NCI-H1105 treated with DMSO at 0.1 percent for 48 hours (cell line): ENCODE measurements at regions not wholly inside any gene's neighbourhood (a gene's known extent, or its start where the extent isn't known, plus 50 kb on each side); places are given as distances from the start of the nearest gene placed in this dataset.
"Not testable (repeated sequence)": the region's sequence is repeated elsewhere in the genome, so short reads cannot be mapped to it uniquely, and the experiment has no call there.

Source experiments
- DNase-seq: peaks from one replicate; lab custom pipeline; 2025; lab: John Stamatoyannopoulos, UW

DNA sequence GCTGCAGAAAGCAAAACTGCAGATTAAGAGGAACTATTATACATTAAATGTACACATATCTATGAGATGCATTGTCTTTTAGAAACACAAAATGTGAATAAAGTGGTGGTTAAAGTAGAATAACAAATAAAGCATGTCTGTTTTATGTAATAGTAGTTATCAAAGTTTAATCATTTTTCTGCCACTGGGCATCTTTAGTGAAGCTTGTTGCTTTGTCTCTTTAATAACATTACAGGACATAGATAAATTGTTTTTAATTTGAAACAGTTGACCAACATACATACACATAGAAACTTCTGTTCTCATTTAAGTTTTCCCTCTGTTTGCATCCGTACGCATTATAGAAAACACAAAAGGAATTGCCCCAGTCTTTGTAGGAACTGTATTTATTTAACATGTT lies 1700.0 kb upstream of the ADGRL3 start:
- DNase-seq, result no peak

DNA sequence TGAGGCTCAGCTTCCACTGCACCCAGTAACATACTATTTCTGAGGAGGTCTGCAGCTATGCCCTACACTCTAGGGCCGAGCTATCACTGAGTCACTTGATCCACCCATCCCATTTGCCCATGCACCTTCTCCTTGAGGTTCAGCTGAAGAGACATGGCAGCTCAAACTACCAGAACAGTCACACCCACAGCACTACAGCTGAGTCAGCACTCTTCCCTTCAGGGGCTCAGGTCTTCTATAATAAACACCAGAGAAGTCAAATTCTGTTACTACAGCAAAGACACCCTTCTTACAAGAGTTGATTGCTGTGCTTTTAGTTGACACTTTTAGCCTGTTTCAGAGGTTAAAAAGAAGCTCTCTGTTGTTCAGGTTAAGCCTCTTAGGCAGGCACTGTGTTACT lies 1696.4 kb upstream of the ADGRL3 start:
- DNase-seq, result no peak

DNA sequence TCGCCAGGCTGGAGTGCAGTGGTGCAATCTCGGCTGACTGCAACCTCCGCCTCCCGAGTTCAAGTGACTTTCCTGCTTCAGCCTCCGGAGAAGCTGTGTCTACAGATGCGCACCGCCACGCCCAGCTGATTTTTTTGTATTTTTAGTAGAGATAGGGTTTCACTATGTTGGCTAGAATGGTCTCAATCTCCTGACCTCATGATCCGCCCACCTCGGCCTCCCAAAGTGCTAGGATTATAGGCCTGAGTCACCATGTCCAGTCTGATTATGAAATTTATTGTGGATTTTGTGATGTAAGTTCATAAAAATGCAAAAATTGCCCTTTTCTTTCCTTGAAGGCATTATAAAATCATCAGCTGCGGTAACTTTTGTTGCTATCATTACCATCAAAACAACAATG lies 1688.3 kb upstream of the ADGRL3 start:
- DNase-seq, result not testable (repeated sequence)

DNA sequence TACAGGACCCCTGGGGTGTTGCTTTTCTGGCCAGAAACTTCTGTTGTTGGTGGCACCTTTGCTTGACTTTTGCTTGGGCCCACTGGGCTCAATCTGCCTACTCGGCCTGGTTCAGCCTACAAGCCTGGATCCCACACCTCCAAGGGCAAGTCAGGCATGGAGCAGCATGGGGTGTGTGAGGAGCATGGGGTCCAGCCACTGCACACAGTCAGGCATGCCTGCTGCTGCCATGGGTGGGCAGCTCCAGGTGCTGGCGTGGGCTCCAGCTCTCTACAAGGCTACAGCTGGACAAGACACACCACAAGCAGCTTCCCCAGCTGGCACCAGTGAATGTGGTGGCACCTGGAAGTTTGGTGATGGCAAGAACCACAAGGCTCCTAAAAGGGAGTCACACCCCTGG lies 1683.1 kb upstream of the ADGRL3 start:
- no peak for DNase-seq

DNA sequence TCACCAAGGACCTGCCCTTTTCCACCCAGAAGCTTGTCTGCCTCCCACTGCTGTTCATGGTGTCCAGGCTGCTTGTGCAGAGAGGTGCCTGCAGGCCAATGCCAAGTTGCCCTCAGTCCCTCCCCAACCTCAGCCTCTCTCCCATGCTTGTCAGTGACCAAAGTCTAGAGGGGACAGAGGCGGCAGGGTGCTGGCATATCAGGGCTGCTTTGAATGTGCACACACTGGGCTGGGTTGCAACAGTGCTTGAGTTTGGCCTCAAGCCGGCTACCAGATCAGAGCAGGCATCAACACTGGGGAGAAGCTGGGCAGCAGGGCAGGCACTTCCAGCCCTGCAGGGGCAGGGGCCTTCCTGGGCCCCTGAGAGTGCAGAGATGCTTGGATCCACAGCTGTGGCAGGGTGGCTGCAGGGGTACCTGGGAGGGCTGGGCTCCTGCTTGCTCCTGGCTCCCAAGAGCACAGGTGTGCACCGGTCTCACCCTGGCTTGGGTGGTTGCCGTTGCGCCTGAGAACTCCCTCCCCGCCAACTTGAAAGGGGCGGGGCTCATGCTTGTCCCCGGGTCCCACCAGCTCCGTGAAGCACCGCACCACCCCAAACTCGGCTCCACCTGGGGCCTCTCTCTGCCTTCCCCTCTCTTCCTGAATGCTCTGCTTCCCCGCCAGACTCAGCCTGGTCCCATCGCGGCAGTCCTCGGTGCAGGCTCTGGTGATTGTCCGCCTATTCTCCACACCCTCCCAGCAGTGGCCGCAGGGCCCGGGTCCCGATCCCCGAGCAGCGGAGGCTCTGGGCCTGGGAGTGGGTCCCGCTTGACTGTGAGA lies 1681.9 kb upstream of the ADGRL3 start:
- no peak for DNase-seq

DNA sequence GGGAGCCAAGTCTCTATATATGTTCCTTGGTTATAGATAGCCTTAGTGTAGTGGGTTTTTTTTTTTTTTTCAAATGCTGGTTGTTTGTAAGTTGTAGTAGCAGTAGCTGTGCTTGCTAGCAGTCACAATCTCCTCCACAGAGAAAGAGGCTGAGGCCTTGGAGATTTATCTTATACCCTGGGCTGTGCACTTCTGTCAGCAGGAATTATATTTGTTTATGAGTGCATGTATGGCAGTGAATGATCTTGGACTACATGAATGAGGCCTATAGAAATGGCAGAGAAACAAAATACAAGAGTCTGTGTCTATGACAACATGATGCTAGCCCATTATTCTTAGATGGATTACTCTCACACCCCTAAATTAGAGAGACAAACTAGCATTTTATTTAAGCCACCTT lies 1674.2 kb upstream of the ADGRL3 start:
- no peak for DNase-seq

DNA sequence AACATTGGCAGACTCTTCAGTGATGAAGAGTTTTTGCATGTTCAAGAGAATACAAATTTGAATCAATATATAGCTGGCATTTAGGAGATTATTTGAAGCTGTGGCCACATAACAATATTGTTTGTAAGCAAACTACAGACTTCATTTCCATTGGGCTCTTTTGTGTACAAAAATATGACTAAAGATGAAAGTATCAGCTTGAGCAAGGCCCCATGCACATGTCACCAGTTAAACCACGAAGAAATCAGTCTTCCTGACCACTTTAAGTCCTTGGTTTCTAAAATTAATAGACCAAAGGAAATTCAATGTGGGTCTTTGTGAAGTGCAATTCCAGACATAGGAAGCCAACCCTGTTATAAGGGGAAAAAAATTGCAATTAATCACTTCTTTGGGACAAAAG lies 1664.6 kb upstream of the ADGRL3 start:
- DNase-seq, result no peak

DNA sequence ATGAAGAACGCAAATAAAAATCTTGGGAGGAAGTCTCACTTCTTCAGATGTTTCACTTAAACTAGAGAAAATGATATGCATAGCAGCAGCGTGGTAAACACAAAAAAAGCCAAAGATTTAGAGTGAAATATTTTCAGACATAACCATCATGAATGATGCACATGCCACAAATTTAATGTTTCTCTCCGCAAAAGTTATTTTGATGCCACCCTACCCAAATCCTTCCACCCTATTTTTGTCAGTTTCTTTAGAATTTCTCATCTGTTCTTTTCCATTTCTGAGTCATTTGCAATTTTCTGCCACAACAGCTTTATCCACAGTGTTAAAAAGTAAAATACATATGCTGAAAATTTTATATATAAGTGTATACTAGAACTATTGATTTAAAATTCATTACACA lies 1663.7 kb upstream of the ADGRL3 start:
- no peak for DNase-seq

DNA sequence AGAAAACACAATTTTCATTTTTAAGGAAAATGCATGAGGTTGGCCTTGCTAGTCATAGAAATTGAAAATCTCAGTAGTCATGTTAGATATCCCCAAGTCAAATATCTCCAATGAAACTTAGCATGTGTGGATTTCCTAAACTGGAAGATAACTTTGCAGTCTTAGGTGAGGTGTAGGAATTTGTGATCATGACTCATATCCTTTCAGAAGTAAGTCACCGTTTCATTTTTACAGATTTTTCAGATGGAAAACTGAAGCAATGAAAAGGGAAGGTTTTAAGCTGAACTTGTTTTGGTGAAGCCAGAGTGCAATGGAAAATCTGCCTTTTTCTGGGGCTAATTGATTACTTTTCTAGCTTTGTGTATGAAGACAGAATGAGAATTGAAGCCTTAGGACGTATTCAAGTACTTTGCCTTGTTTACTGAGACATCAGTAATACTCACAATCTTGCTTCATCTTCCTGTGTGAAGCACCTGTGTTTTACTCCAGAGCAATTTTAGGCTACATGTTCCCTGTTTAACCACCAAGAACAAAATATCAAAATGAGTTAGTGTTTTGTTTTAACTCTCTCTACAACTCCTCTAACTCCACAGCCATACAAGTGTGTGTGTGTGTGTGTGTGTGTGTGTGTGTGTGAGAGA lies 1662.8 kb upstream of the ADGRL3 start:
- no peak for DNase-seq

DNA sequence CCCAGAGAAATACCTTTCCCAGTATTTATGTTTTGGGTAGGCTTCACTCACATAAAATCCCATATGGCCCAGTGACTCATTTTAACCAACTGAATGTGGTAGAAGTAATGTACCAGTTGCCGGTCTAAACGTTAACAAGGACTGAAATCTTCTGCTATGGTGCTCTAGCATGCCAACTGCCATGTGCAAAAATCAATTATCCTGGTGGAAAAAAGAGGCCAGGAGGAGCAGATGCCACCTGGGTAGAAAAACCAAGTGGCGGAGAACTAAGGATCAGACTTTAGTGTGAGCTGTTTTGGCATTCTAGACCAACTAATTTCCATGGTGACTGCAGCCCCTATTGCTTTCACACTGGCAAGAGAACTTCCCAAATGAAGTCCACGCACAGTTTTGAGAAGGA lies 1660.7 kb upstream of the ADGRL3 start:
- no peak for DNase-seq

DNA sequence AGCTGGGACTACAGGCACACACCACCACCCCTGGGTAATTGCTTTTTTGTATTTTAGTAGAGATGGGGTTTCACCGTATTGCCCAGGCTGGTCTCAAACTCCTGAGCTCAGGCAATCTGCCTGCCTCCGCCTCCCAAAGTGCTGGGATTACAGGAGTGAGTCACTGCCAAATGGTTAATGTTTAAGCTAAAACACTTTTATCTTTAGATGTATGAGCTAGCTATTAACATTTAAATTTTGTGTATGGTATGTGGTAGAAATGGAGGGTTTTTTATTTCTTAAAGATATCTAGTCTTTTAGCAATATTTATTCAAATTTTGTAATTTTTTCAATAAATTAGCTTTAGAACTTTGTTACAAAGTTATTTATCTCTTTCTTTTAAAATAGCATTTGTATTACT lies 1659.8 kb upstream of the ADGRL3 start:
- no peak for DNase-seq

DNA sequence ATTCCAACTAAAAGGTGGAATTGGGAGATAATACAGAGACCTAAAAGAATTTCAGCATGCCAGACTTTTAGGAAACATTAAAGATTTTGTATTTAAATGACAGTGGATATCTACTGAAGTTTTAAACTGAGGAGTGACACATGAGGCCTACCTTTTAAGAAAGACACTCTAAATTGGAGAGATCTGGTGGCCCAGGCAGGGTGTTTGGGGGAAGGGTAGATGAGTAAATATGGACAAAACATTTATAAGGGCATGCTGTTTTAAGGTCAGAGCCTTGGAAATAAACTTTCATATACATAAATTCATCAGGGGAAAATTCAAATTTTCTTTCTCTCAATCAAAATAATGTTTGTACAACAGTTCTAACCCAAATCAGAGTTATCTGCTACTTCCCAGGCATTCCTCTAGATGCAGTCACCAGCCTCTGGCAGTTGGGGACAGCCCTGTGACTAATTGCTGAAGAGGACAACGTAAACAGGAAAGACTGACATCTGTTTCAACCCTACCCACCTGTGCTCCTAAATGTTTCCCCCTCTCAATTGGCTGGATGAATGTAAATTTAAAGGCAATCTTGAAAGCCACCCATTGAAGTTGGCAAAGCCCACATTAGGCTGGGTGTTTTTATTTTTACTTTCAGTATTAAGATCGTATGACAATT lies 1646.9 kb upstream of the ADGRL3 start:
- DNase-seq, result no peak

DNA sequence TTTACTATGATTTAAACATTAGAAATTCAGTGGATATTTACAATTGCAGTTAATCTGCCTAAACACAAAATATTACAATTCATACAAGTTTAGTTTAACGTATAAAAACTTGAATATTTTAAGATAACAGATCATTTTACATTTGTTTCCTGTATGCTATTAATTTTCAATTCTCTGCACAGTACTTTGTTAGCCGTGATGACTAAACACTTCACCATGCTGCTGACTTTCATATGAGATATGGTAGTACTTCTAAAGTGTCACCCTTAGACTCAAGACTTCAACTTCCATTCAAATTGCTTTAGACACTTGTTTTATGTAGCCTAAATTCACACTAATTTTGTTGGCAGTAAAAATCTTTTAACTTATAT lies 1646.4 kb upstream of the ADGRL3 start:
- DNase-seq, result no peak

DNA sequence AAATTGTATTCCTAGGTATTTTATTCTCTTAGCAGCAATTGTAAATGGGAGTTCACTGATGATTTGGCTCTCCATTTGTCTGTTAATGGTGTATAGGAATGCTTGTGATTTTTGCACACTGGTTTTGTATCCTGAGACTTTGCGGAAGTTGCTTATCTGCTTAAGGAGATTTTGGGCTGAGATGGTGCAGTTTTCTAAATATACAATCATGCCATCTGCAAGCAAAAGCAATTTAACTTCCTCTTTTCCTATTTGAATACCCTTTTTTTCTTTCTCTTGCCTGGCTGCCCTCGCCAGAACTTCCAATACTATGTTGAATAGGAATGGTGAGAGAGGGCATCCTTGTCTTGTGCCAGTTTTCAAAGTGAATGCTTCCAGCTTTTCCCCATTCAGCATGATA lies 1643.9 kb upstream of the ADGRL3 start:
- not testable (repeated sequence) for DNase-seq

DNA sequence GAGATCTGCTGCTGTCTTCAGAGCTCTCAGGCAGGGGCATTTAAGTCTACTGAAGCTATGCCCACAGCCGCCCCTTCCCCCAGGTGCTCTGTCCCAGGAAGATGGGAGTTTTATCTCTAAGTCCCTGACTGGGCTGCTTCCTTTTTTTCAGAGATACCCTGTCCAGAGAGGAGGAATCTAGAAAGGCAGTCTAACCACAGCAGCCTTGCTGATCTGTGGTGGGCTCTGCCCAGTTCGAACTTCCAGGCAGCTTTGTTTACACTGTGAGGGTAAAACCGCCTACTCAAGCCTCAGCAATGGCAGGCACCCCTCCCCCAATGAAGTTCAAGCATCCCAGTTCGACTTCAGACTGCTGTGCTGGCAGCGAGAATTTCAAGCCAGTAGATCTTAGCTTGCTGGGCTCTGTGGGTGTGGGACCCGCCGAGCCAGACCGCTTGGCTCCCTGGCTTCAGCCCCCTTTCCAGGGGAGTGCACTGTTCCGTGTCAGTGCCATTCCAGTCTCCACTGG lies 1639.9 kb upstream of the ADGRL3 start:
- DNase-seq, result not testable (repeated sequence)

DNA sequence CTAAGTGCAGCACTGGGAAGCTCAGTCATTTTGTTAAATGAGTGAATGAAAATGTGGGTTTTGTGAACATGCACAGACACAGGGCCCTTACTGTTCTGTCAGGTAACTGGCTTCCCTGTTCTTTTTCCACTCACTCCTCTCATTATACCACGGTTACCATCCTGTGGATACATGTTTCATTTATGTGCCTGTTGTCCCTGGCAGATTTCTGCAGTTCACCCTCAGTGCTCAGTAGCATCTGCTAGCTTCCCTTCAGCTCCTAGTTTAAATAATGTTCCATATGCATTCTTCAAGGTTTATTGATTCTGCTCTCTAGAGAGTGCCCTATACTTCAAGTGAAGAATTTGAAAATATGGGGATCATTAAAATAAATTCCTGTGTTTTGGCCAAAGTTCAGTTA lies 1634.3 kb upstream of the ADGRL3 start:
- DNase-seq, result no peak

DNA sequence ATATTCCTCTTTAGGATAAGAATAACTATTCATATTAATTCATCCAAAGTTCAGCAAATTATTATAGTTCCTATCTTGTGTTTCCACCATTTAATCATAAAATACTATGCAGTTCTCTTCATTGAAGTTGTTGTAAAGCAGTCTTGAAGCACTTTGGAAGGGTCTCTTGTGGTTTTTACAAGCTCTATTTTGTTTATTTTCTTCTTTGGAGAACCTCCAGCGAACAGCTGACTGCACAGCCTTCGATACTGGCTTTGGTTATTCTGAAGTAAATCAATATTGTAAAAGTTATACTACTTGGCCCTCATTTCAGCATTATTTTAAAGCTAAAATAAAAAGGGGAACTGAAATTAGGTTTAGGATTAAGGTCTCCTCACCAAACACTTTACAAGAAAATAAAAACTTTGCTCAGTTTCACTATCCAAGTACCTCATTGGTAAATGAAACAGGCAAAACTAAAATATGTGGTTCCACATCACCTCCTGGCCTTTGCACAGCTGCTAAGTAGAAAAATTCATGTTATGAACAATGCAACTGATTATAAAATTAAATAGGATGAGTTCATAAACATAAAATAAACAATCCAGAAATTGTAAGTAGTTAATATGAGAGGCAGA lies 1629.2 kb upstream of the ADGRL3 start:
- DNase-seq, result no peak

DNA sequence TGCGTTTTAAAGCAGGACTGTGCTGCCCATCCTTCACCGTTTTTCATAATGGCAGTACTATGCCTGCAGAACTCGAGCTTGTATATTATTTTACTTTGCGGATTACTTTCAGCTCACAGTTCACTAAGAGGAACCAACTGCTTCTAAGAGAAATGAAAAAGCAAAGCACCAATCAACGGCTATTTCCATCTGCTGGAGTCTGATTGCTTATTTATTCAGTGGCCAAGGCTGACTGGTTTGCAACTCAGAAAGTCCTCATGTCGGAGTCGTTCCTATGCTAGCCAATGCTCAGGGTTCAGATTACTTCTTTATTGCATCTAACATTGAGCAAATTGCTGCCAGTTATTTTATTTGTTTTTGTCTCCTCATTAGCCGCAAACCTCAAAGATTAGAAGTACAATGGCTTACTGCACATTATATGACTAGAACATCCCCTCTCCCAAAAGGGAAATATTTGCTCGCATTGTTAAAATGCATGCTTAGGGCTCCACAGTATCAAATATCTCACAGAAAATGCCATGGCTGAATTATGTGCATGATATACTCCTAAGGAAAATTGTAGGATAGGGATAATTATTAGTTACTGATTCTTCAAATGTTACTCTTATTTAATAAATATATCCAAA lies 1628.2 kb upstream of the ADGRL3 start:
- DNase-seq, result peak; percentile 40

DNA sequence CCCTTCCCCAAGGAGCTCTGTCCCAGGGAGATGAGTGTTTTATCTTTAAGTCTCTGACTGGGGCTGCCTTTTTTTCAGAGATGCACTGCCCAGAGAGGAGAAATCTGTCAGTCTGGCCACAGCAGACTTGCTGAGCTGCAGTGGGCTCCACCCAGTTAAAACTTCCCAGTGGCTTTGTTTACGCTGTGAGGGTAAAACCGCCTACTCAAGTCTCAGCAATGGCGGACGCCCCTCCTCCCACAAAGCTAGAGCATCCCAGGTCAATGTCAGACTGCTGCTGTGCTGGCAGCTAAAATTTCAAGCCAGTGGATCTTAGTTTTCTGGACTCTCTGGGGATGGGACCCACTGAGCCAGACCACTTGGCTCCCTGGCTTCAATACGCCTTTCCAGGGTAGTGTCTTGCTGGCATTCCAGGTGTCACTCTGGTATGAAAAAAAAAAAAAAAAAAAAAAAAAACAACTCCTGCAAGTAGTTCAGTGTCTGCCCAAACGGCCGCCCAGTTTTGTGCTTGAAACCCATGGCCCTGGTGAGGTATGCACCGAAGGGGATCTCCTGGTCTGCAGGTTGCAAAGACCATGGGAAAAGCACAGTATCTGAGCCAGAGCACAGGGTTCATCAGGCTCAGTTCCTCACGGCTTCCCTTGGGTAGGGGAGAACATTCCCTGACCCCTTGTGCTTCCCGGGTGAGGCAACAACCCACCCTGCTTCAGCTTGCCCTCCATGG lies 1616.1 kb upstream of the ADGRL3 start:
- no peak for DNase-seq

DNA sequence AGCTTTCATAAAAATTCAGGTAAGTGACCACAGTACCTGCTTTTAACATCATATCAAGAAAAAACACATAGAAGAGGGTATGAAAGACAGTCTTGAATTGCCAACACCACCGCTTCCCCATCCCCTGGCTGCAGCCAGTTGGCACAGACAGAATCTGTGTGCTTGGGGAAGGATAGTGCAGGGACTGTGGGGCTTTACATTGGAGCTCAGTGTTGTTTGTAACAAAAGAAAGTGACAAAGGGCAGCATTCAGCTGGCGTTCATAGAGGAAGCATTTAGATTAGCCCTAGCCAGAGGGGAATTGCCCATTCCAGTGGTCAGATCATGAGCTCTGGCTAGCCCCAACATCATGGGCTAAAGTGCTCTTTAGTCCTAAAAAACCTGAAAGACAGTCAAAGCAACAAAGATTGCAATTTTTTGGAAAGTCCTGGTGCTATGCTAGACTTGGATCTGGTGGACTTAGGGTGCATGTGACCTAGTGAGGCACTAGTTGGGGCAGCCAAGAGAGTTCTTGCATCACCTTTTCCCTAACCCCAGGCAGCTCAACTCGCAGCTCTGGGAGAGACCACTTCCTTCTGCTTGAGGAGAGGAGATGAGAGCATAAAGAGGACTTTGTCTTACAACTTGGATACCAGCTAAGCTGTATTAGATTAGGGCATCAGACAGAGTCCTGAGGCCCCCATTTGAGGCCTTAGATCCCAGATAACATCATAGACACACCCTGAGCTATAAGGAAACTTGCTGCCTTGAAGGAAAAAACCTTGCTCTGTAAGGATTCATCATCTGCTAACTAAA lies 1602.4 kb upstream of the ADGRL3 start:
- DNase-seq, result no peak

DNA sequence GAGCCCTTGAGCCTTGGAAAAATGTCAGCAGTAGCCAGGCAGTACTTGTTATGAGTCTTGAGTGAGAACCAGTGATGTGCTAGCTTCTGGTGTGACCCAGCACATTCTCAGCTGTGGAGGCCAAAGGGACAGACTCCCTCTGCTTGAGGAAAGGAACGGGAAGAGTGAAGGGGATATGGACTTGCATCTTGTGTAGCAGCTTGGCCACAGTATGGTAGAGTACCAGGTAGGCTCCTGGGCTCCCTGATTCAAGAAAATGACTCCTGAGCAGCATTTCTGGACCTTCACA lies 1601.9 kb upstream of the ADGRL3 start:
- no peak for DNase-seq
